LNCAP (cell line): ENCODE measurements at regions not wholly inside any gene's neighbourhood (a gene's known extent, or its start where the extent isn't known, plus 50 kb on each side); places are given as distances from the start of the nearest gene placed in this dataset.
A peak's percentile ranks its signal among the peaks of the same experiment; 100 is the strongest.

ENCODE experiments used
- CTCF ChIP-seq: fragments of 450-650 bp; IDR thresholded peaks from 2 replicates; pipeline ENCODE4 v1.5.1; 2017; ENCODE audit warnings: mild to moderate bottlenecking

- no peak for TF ChIP-seq CTCF
These were observed 67.9 kb upstream of the SNX9 start for GRCh38 chr6:157755032-157755745.

- TF ChIP-seq CTCF, result no peak
These were observed 67.2 kb upstream of the SNX9 start for GRCh38 chr6:157755746-157756411.

- peak; percentile 87; the same call in 1 of the 2 replicates for TF ChIP-seq CTCF
These were observed 66.2 kb upstream of the SNX9 start for GRCh38 chr6:157756708-157757429.

GRCh38 chr6:157757430-157758403, 65.3 kb upstream of the SNX9 start:
- no peak for TF ChIP-seq CTCF

- TF ChIP-seq CTCF, result no peak
These were observed 64.5 kb upstream of the SNX9 start for GRCh38 chr6:157758516-157759023.

- no peak for TF ChIP-seq CTCF
These were observed 64.0 kb upstream of the SNX9 start for GRCh38 chr6:157759028-157759427.

GRCh38 chr6:157760137-157760536, 62.9 kb upstream of the SNX9 start:
- no peak for TF ChIP-seq CTCF
